RWPE2 (cell line): ENCODE measurements at regions not wholly inside any gene's neighbourhood (a gene's known extent, or its start where the extent isn't known, plus 50 kb on each side); places are given as distances from the start of the nearest gene placed in this dataset.

ENCODE experiments used
- ATAC-seq: fragments of 200-7000 bp; cut with Tn5 transposase; 3 replicates; pipeline ENCODE4 v1.9.1; 2021; ENCODE audit warnings: low read depth
- DNase-seq: peaks from one replicate; pipeline ENCODE4 v3.0.0-alpha.2; 2020; ENCODE audit warnings: low spot score
- H3K27ac ChIP-seq: fragments of 450-650 bp; 2 replicates; pipeline ENCODE4 v1.5.1; 2017; ENCODE audit warnings: mild to moderate bottlenecking; ENCODE audit not compliant: poor library complexity, severe bottlenecking
- H3K27me3 ChIP-seq: fragments of 250-450 bp; sonication (Bioruptor Pico); 2 replicates; pipeline ENCODE4 v1.5.1; 2021; ENCODE audit warnings: mild to moderate bottlenecking, moderate library complexity; ENCODE audit not compliant: insufficient read depth, poor library complexity, severe bottlenecking
- H3K36me3 ChIP-seq: fragments of 250-450 bp; sonication (Bioruptor Pico); 2 replicates; pipeline ENCODE4 v1.5.1; 2020; ENCODE audit warnings: low read depth, mild to moderate bottlenecking, moderate library complexity
- H3K4me1 ChIP-seq: fragments of 250-450 bp; sonication (Bioruptor Pico); 2 replicates; pipeline ENCODE4 v1.5.1; 2021; ENCODE audit warnings: mild to moderate bottlenecking, moderate library complexity; ENCODE audit not compliant: insufficient read depth, poor library complexity, severe bottlenecking
- H3K4me3 ChIP-seq: fragments of 250-450 bp; sonication (Bioruptor Pico); 2 replicates; pipeline ENCODE4 v1.5.1; 2021; ENCODE audit warnings: mild to moderate bottlenecking, moderate library complexity; ENCODE audit not compliant: severe bottlenecking
- H3K9me3 ChIP-seq: fragments of 250-450 bp; sonication (Bioruptor Pico); 2 replicates; pipeline ENCODE4 v1.5.1; 2021; ENCODE audit warnings: mild to moderate bottlenecking, moderate library complexity; ENCODE audit not compliant: severe bottlenecking
- CTCF ChIP-seq: fragments of 450-650 bp; IDR thresholded peaks from one replicate; pipeline ENCODE4 v1.5.1; 2017; ENCODE audit warnings: mild to moderate bottlenecking, moderate library complexity; ENCODE audit not compliant: poor library complexity, severe bottlenecking

DNA sequence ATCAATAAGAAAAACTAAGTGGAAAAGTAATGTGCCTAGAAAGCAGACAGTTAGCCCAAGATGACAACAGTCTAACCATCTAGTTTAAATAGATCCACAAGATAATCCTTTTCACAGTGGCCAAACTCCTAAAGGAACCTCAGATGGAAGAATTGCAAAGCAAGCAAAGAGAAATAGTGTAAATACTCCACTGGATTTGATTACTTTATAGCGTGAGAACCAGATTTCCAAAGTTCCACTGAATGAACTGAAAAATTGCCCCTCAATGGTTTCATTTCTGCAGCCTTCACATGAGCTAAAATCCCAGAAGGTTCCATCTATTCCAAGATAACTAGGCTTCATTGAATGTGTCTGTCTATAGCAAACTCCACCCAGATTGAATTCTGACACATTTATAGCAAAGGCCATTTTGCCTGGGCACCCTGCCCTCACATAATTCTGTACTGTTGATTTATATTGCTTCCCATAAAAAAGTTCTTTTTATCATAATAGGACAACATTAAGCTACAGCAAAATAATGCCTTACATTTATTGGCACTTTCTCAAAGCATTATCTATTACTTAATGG is 129.7 kb upstream of the THBS1 start:
- H3K27ac ChIP-seq, result no peak overlapping the region
- no peak overlapping the region for H3K4me3 ChIP-seq
- TF ChIP-seq CTCF, result no peak
- H3K9me3 ChIP-seq, result no peaks in the 10 kb centered on the region
- ATAC-seq (no peak), DNase-seq (no peak)
- no peaks in the 10 kb centered on the region for H3K27me3 ChIP-seq
- peaks cover 4% of the 10 kb centered on the region for H3K4me1 ChIP-seq
- no peaks in the 10 kb centered on the region for H3K36me3 ChIP-seq

DNA sequence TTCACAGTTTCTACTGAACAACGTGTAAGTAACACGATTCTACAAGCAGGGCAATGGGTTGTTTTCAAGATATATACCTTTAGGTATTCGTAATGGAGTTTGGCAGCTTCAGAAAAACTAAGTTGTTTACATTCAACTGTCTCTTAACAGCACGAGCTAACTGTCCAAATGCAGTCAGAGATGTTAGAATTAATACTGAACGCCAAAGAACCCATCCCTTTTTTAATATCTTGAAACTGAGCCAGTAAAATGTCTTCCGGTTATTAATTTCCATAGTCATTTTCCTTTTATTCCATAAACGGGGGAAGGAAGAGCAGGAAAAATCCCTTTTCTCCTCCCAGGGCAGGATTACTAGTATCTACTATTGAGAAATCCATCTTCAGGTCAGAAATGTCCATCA is 129.0 kb upstream of the THBS1 start:
- ATAC-seq, result no peak

DNA sequence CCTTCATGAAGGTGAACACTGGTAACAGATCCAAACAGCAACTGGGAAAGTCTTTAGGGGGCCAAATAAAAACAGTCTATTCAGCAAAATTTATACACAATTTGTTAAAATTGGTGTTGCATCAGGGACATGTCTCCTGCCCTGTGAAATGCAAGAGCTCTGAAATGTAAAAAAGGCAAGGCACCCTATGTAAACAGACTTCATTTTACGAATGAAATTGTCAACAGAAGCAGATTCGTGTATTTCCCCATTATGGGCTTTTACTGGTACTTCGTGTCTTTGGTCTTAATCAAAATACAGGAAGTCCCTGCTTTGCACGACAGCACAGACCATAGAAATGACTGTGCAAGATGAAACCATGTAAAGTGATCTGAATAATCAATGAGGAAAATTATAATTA is 127.3 kb upstream of the THBS1 start:
- Histone ChIP-seq H3K4me1 (peaks cover 4% of the 10 kb centered on the region), H3K36me3 (no peaks in the 10 kb centered on the region), H3K4me3 (no peak overlapping the region), H3K9me3 (no peaks in the 10 kb centered on the region), H3K27me3 (no peaks in the 10 kb centered on the region), H3K27ac (no peak overlapping the region)
- DNase-seq, result no peak
- no peak for TF ChIP-seq CTCF
- no peak for ATAC-seq

More for the DNA sequence above, 129.0 kb upstream of the THBS1 start:
- H3K27ac ChIP-seq, result no peak overlapping the region
- H3K36me3 ChIP-seq, result no peaks in the 10 kb centered on the region
- H3K27me3 ChIP-seq, result no peaks in the 10 kb centered on the region
- no peak overlapping the region for H3K4me3 ChIP-seq
- no peaks in the 10 kb centered on the region for H3K9me3 ChIP-seq
- H3K4me1 ChIP-seq, result peaks cover 4% of the 10 kb centered on the region
- DNase-seq, result no peak
- TF ChIP-seq CTCF, result no peak

DNA sequence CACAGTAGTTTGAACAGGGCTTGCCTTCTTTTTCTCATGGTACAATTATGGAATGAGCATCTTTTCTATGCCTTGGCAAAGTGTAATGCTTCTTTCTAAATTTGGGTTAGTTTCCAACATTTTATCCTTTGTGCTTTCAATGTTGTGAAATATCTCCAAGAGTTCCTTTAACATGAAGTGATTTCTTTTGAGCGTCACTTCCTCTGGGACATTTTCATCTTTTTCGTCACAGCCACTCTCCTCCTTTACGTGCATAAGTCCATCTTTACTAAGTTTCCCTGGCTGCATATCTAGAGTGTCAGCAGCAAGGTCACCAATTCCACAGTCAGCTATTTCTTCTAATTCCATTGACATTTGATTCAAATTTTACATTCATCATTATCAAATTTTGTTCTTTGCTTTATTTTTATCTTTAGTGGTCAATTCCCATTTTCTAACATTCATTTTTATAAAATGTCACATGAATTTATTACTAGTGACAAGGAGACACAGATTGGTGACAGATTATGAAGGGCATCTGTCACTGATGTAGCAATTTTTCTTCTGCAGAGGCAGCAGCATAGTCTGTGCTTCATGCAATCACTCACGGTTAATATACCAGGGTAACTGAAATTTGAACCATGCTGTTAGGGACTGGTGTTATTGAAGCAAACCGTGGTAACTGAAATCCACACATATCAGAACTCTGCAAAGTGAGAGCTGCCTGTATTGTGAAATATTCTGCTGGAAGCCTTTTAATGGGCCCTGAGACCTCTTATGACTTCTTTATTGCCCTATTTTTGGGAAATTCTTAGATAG is 126.5 kb upstream of the THBS1 start:
- DNase-seq, result no peak

More for the DNA sequence above, 126.5 kb upstream of the THBS1 start:
- ATAC-seq, result no peak
- Histone ChIP-seq H3K4me3 (no peak overlapping the region), H3K27me3 (no peaks in the 10 kb centered on the region), H3K9me3 (no peaks in the 10 kb centered on the region), H3K36me3 (no peaks in the 10 kb centered on the region), H3K4me1 (peaks cover 4% of the 10 kb centered on the region), H3K27ac (no peak overlapping the region)
- TF ChIP-seq CTCF, result no peak
